ENCODE measurements at regions not wholly inside any gene's neighbourhood (a gene's known extent, or its start where the extent isn't known, plus 50 kb on each side); places are given as distances from the start of the nearest gene placed in this dataset.

- TF ChIP-seq CTCF (IDR thresholded peaks at IDR 0.05 in 2 of 3, conservative IDR thresholded peaks at IDR 0.05 in 1 of 3; ENCODE audit: borderline replicate concordance in 1 of 3, insufficient read depth in 1 of 3, low read depth in 2 of 3, low read length in 2 of 3) (no peak), ATF3 (IDR thresholded peaks at IDR 0.05) (no peak), ELF1 (IDR thresholded peaks at IDR 0.05; ENCODE audit: borderline replicate concordance, low read depth) (no peak), POLR2A (IDR thresholded peaks at IDR 0.05; ENCODE audit: borderline replicate concordance, extremely low read depth, insufficient read depth, insufficient read length) (no peak), CBX3 (IDR thresholded peaks at IDR 0.05; ENCODE audit: low read depth) (no peak), SP1 (IDR thresholded peaks at IDR 0.05; ENCODE audit: low read depth) (no peak), FOSL1 (IDR thresholded peaks at IDR 0.05; ENCODE audit: low read depth) (no peak), YY1 (IDR thresholded peaks at IDR 0.05; ENCODE audit: extremely low read depth, insufficient replicate concordance, low read depth, low read length) (no peak)
Measured at GRCh38 chr7:113004726-113005454, 81.7 kb downstream of the GPR85 start (continued).

GRCh38 chr7:113000316-113001020 is 86.2 kb downstream of the GPR85 start:
- POLR2A ChIA-PET = no interaction called here
- intact Hi-C loops (cut with micrococcal nuclease) = no loop called here
- TF ChIP-seq ZBTB33 (IDR thresholded peaks at IDR 0.05; ENCODE audit: extremely low read depth, insufficient replicate concordance, low read length) = no peak
- no peak overlapping the region for H3K4me2 ChIP-seq (ENCODE audit: low read length)
- no peaks in the 10 kb centered on the region for H4K20me1 ChIP-seq (ENCODE audit: insufficient read depth)
- no peaks in the 10 kb centered on the region for H3K36me3 ChIP-seq (ENCODE audit: control insufficient read depth in 1 of 2, insufficient read depth in 2 of 2, low read length in 2 of 2)
- H3K27ac ChIP-seq (ENCODE audit: low read depth, low read length) = no peak overlapping the region
- H3K4me1 ChIP-seq (ENCODE audit: control insufficient read depth in 1 of 2, insufficient read depth in 2 of 2, low read length in 2 of 2) = no peaks in the 10 kb centered on the region
- no peak for ATAC-seq
- CTCF ChIA-PET = interaction anchor here (1.2 kb wide), 1 partner anchor 15 kb away, joined by 3 read pairs; no protein-coding TSS in a partner anchor
- no peaks in the 10 kb centered on the region for H3K9me2 ChIP-seq (ENCODE audit: insufficient read depth)
- H3K9ac ChIP-seq (ENCODE audit: low read length) = no peak overlapping the region
- H2AFZ ChIP-seq (ENCODE audit: low read depth, low read length, poor library complexity, severe bottlenecking) = no peak overlapping the region
- H3K79me2 ChIP-seq (ENCODE audit: insufficient read depth, low read length) = no peaks in the 10 kb centered on the region
- RAD21 ChIA-PET (ENCODE audit: low non-redundant PET in 1 of 2, low total read pairs in 2 of 2, uncharacterized antibody in 2 of 2, unreplicated experiment in 2 of 2) = no interaction called here
- H3K27me3 ChIP-seq (ENCODE audit: insufficient read depth, low read length) = no peaks in the 10 kb centered on the region
- BruUV-seq (replicated peaks) = no TSS peak
- no peak overlapping the region for H3K4me3 ChIP-seq (replicated peaks in 1 of 2; ENCODE audit: low read depth in 1 of 2, low read length in 2 of 2)
- no peak for DNase-seq (ENCODE audit: low read depth, low spot score)
- H3K9me3 ChIP-seq (ENCODE audit: control insufficient read depth in 1 of 2, insufficient read depth in 1 of 2, low read depth in 1 of 2, low read length in 2 of 2) = no peaks in the 10 kb centered on the region
